Ectodermal cell (in vitro differentiated cells): ENCODE measurements at regions not wholly inside any gene's neighbourhood (a gene's known extent, or its start where the extent isn't known, plus 50 kb on each side); places are given as distances from the start of the nearest gene placed in this dataset.

Experiments used
- H3K27ac ChIP-seq: 2 replicates; pipeline ENCODE4 v1.7.0; 2013; ENCODE audit warnings: mild to moderate bottlenecking, low read depth, low read length; ENCODE audit not compliant: insufficient read depth, poor library complexity, severe bottlenecking
- H3K27me3 ChIP-seq: 2 replicates; pipeline ENCODE4 v1.7.0; 2013; ENCODE audit warnings: mild to moderate bottlenecking, low read length; ENCODE audit not compliant: insufficient read depth, control insufficient read depth, poor library complexity, severe bottlenecking
- H3K36me3 ChIP-seq: one replicate; pipeline ENCODE4 v1.7.0; 2013; ENCODE audit warnings: low read length; ENCODE audit not compliant: control insufficient read depth, insufficient read depth
- H3K4me1 ChIP-seq: one replicate; pipeline ENCODE4 v1.7.0; 2013; ENCODE audit warnings: low read length; ENCODE audit not compliant: control insufficient read depth, insufficient read depth
- H3K4me3 ChIP-seq: 2 replicates; pipeline ENCODE4 v1.7.0; 2013; ENCODE audit warnings: low read depth, low read length, control low read depth; ENCODE audit not compliant: insufficient read depth
- H3K9me3 ChIP-seq: 2 replicates; pipeline ENCODE4 v1.7.0; 2013; ENCODE audit warnings: mild to moderate bottlenecking, low read length, moderate library complexity; ENCODE audit not compliant: control insufficient read depth
- WGBS, 2 experiments: methylation state at CpG; one replicate each; pipeline ENCODE4 v1.1.7; 2013; ENCODE audit warnings: missing lambda C conversion rate in 2 of 2; 5-methylcytosine and 5-hydroxymethylcytosine counted together

- H3K27me3 ChIP-seq: no peaks in the 10 kb centered on the region
- no peaks in the 10 kb centered on the region for H3K9me3 ChIP-seq
- 88 to 94% methylated on average over 9 of the region's 9 CpGs for WGBS, 2 experiments
- no peak overlapping the region for H3K27ac ChIP-seq
- no peaks in the 10 kb centered on the region for H3K36me3 ChIP-seq
- no peak overlapping the region for H3K4me3 ChIP-seq
- H3K4me1 ChIP-seq: no peaks in the 10 kb centered on the region
Measured at GRCh38 chr4:10173037-10173753, 56.6 kb upstream of the WDR1 start.

- Histone ChIP-seq H3K4me1 (no peaks in the 10 kb centered on the region), H3K4me3 (no peak overlapping the region), H3K9me3 (no peaks in the 10 kb centered on the region), H3K36me3 (no peaks in the 10 kb centered on the region), H3K27ac (no peak overlapping the region), H3K27me3 (no peaks in the 10 kb centered on the region)
- WGBS, 2 experiments: 88 to 90% methylated on average over 12 of the region's 12 CpGs
Measured at GRCh38 chr4:10172278-10172921, 55.8 kb upstream of the WDR1 start.

- no peaks in the 10 kb centered on the region for H3K4me1 ChIP-seq
- no peak overlapping the region for H3K4me3 ChIP-seq
- no peaks in the 10 kb centered on the region for H3K36me3 ChIP-seq
- no peak overlapping the region for H3K27ac ChIP-seq
- H3K9me3 ChIP-seq: no peaks in the 10 kb centered on the region
- H3K27me3 ChIP-seq: no peaks in the 10 kb centered on the region
- 91 to 94% methylated on average over 3 of the region's 3 CpGs for WGBS, 2 experiments
Measured at GRCh38 chr4:10171055-10171454, 54.5 kb upstream of the WDR1 start.

GRCh38 chr4:10169839-10170387, 53.3 kb upstream of the WDR1 start:
- WGBS, 2 experiments: 93% methylated on average over 10 of the region's 10 CpGs
- Histone ChIP-seq H3K4me1 (no peaks in the 10 kb centered on the region), H3K9me3 (no peaks in the 10 kb centered on the region), H3K27ac (no peak overlapping the region), H3K36me3 (no peaks in the 10 kb centered on the region), H3K27me3 (no peaks in the 10 kb centered on the region), H3K4me3 (no peak overlapping the region)

- no peak overlapping the region for H3K27ac ChIP-seq
- WGBS, 2 experiments: 75 to 81% methylated on average over 3 of the region's 3 CpGs
- no peak overlapping the region for H3K4me3 ChIP-seq
Measured at GRCh38 chr4:10168151-10168550, 51.6 kb upstream of the WDR1 start.

GRCh38 chr4:10167201-10167600, 50.6 kb upstream of the WDR1 start:
- WGBS, 2 experiments: 68 to 69% methylated on average over 4 of the region's 4 CpGs
- Histone ChIP-seq H3K4me1 (no peaks in the 10 kb centered on the region), H3K36me3 (no peaks in the 10 kb centered on the region), H3K9me3 (no peaks in the 10 kb centered on the region), H3K27me3 (no peaks in the 10 kb centered on the region), H3K4me3 (no peak overlapping the region), H3K27ac (no peak overlapping the region)

More at GRCh38 chr4:10168151-10168550, 51.6 kb upstream of the WDR1 start:
- Histone ChIP-seq H3K4me1 (no peaks in the 10 kb centered on the region), H3K27me3 (no peaks in the 10 kb centered on the region), H3K36me3 (no peaks in the 10 kb centered on the region), H3K9me3 (no peaks in the 10 kb centered on the region)
